Neural cell (in vitro differentiated cells): ENCODE measurements at regions not wholly inside any gene's neighbourhood (a gene's known extent, or its start where the extent isn't known, plus 50 kb on each side); places are given as distances from the start of the nearest gene placed in this dataset.

Experiments
- H2AFZ ChIP-seq: fragments of 200-600, 300-800 bp; sonication (generic), shearing (Covaris generic); 2 replicates; pipeline ENCODE4 v1.6.0; 2014; ENCODE audit warnings: low read depth, mild to moderate bottlenecking, antibody characterized with exemption, low read length, moderate library complexity
- H3F3A ChIP-seq: fragments of 200-600 bp; shearing (Covaris generic); 2 replicates; pipeline ENCODE4 v1.6.1; 2016; ENCODE audit warnings: mild to moderate bottlenecking, moderate library complexity, mixed read lengths, antibody characterized with exemption, low read length; ENCODE audit not compliant: insufficient read depth, poor library complexity, severe bottlenecking
- H3K27ac ChIP-seq: fragments of 200-600, 300-800 bp; sonication (generic), shearing (Covaris generic); 2 replicates; pipeline ENCODE4 v1.5.1; 2014; ENCODE audit warnings: mild to moderate bottlenecking, low read length, moderate library complexity
- H3K27me3 ChIP-seq: fragments of 300-800, 200-600 bp; sonication (generic), shearing (Covaris generic); 2 replicates; pipeline ENCODE4 v1.6.0; 2014; ENCODE audit warnings: mild to moderate bottlenecking, low read depth, low read length, moderate library complexity; ENCODE audit not compliant: insufficient read depth
- H3K36me3 ChIP-seq: fragments of 300-800, 200-600 bp; sonication (generic), shearing (Covaris generic); 2 replicates; pipeline ENCODE4 v1.5.1; 2014; ENCODE audit warnings: mild to moderate bottlenecking, antibody characterized with exemption, low read length, moderate library complexity; ENCODE audit not compliant: insufficient read depth
- H3K4me2 ChIP-seq: fragments of 300-800, 200-600 bp; sonication (generic), shearing (Covaris generic); 2 replicates; pipeline ENCODE4 v1.6.0; 2014; ENCODE audit warnings: mild to moderate bottlenecking, low read length
- H3K4me3 ChIP-seq: fragments of 300-800, 200-600 bp; sonication (generic), shearing (Covaris generic); 2 replicates; pipeline ENCODE4 v1.5.1; 2014; ENCODE audit warnings: mild to moderate bottlenecking, low read length, moderate library complexity
- H3K79me2 ChIP-seq: fragments of 200-600 bp; shearing (Covaris generic); replicated peaks from 2 replicates; pipeline ENCODE4 v1.6.0; 2014; ENCODE audit warnings: mild to moderate bottlenecking, low read length, moderate library complexity; ENCODE audit not compliant: insufficient read depth
- H3K9ac ChIP-seq: fragments of 300-800, 200-600 bp; sonication (generic), shearing (Covaris generic); 2 replicates; pipeline ENCODE4 v1.6.1; 2016; ENCODE audit warnings: mild to moderate bottlenecking, low read length, mixed read lengths
- H3K9me2 ChIP-seq: fragments of 200-600 bp; shearing (Covaris generic); 2 replicates; pipeline ENCODE4 v1.6.1; 2016; ENCODE audit warnings: mild to moderate bottlenecking, low read length, mixed read lengths; ENCODE audit not compliant: insufficient read depth
- H3K9me3 ChIP-seq: fragments of 200-600, 300-800 bp; sonication (generic), shearing (Covaris generic); 2 replicates; pipeline ENCODE4 v1.6.1; 2016; ENCODE audit warnings: mild to moderate bottlenecking, mixed run types, low read length, moderate library complexity, mixed read lengths
- H4K20me1 ChIP-seq: fragments of 200-600 bp; shearing (Covaris generic); 2 replicates; pipeline ENCODE4 v1.6.1; 2016; ENCODE audit warnings: mild to moderate bottlenecking, mixed run types; ENCODE audit not compliant: insufficient read depth
- CTCF ChIP-seq: fragments of 450-650 bp; IDR thresholded peaks from 2 replicates; pipeline ENCODE4 v1.5.1; 2014; ENCODE audit warnings: antibody characterized with exemption, mild to moderate bottlenecking, moderate library complexity; ENCODE audit not compliant: poor library complexity, severe bottlenecking
- EP300 ChIP-seq: fragments of 450-650 bp; conservative IDR thresholded peaks from 2 replicates; pipeline ENCODE4 v1.6.1; 2014; ENCODE audit warnings: antibody characterized with exemption, mild to moderate bottlenecking, moderate library complexity; ENCODE audit not compliant: poor library complexity, severe bottlenecking
- EZH2 ChIP-seq: fragments of 200-600, 300-800 bp; shearing (Covaris generic), sonication (generic); IDR thresholded peaks from 2 replicates; pipeline ENCODE4 v1.6.1; 2014; ENCODE audit warnings: antibody characterized with exemption, low read length, borderline replicate concordance, mild to moderate bottlenecking; ENCODE audit not compliant: insufficient read depth, poor library complexity, severe bottlenecking
- MXI1 ChIP-seq: fragments of 450-650 bp; conservative IDR thresholded peaks from 2 replicates; pipeline ENCODE4 v1.6.1; 2014; ENCODE audit warnings: antibody characterized with exemption, mild to moderate bottlenecking; ENCODE audit not compliant: poor library complexity, severe bottlenecking
- POLR2AphosphoS5 ChIP-seq: IDR thresholded peaks from 2 replicates; pipeline ENCODE4 v1.6.1; 2012
- RAD21 ChIP-seq: fragments of 450-650 bp; conservative IDR thresholded peaks from 2 replicates; pipeline ENCODE4 v1.6.1; 2014; ENCODE audit warnings: antibody characterized with exemption, mild to moderate bottlenecking, moderate library complexity
- REST ChIP-seq: IDR thresholded peaks from 2 replicates; pipeline ENCODE4 v1.6.1; 2012; ENCODE audit warnings: borderline replicate concordance
- SMC3 ChIP-seq: fragments of 450-650 bp; conservative IDR thresholded peaks from 2 replicates; pipeline ENCODE4 v1.6.1; 2014; ENCODE audit warnings: antibody characterized with exemption, mild to moderate bottlenecking, moderate library complexity; ENCODE audit not compliant: poor library complexity
- TAF1 ChIP-seq: IDR thresholded peaks from 2 replicates; pipeline ENCODE4 v1.6.1; 2012; ENCODE audit warnings: low read depth

DNA sequence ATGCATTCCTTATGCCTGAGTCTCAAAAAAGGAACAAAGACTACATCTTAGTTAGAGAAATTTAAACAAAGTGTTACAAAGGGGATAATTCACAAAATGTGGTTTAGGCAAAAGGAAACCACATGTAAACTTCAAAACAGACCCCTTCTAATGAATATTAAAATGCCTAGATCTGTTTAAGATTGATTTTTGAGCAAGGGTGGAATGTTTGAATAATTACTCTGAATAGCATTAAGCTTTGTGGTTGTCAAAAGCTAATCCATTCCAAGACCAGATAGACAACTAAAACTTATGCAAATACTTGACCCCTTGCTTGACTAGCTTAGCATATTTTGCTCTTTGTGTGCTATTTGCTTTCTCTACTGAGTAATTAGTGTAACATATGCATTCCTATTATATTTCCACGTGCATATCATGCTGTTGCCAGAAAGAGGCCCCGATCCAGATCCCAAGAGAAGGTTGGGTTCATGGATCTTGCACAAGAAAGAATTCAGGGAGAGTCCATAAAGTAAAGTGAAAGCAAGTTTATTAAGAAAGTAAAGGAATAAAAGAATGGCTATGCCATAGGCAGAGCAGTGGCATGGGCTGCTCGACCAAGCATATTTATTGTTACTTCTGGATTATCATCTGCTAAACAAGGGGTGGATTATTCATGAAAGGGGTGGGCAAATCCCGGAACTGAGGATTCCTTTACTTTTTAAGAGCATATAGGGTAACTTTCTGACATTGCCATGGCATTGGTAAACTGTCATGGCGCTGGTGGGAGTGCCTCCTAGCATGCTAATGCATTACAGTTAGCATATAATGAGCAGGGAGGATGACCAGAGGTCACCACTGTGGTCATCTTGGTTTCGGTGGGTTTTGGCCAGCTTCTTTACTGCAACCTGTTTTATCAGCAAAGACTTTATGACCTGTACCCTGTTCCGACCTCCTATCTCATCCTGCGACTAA is 1193.4 kb upstream of the EYS start:
- peaks cover 4% of the 10 kb centered on the region for H3K9me3 ChIP-seq
- H3K9ac ChIP-seq: no peak overlapping the region
- no peaks in the 10 kb centered on the region for H3K9me2 ChIP-seq
- no peak overlapping the region for H3K4me2 ChIP-seq
- H3K27me3 ChIP-seq: no peaks in the 10 kb centered on the region
- TF ChIP-seq SMC3 (no peak), CTCF (no peak), TAF1 (no peak)
- H3K36me3 ChIP-seq: no peaks in the 10 kb centered on the region
- no peak overlapping the region for H2AFZ ChIP-seq
- no peaks in the 10 kb centered on the region for H3F3A ChIP-seq
- no peaks in the 10 kb centered on the region for H4K20me1 ChIP-seq
- no peak overlapping the region for H3K27ac ChIP-seq
- H3K4me3 ChIP-seq: no peak overlapping the region
- no peaks in the 10 kb centered on the region for H3K79me2 ChIP-seq

GRCh38 chr6:66897576-66897975 is 1190.5 kb upstream of the EYS start:
- H3K27me3 ChIP-seq: no peaks in the 10 kb centered on the region
- no peaks in the 10 kb centered on the region for H3K36me3 ChIP-seq
- no peak overlapping the region for H3K4me3 ChIP-seq
- no peaks in the 10 kb centered on the region for H3F3A ChIP-seq
- no peak overlapping the region for H2AFZ ChIP-seq
- TF ChIP-seq MXI1 (no peak), EZH2 (no peak), TAF1 (no peak), POLR2AphosphoS5 (no peak), EP300 (no peak), RAD21 (no peak), REST (no peak)
- no peaks in the 10 kb centered on the region for H4K20me1 ChIP-seq
- no peak overlapping the region for H3K9ac ChIP-seq
- no peaks in the 10 kb centered on the region for H3K79me2 ChIP-seq
- H3K9me2 ChIP-seq: no peaks in the 10 kb centered on the region
- no peak overlapping the region for H3K27ac ChIP-seq
- peaks cover 4% of the 10 kb centered on the region for H3K9me3 ChIP-seq
- no peak overlapping the region for H3K4me2 ChIP-seq
